ENCODE measurements at regions not wholly inside any gene's neighbourhood (a gene's known extent, or its start where the extent isn't known, plus 50 kb on each side); places are given as distances from the start of the nearest gene placed in this dataset.

DNA sequence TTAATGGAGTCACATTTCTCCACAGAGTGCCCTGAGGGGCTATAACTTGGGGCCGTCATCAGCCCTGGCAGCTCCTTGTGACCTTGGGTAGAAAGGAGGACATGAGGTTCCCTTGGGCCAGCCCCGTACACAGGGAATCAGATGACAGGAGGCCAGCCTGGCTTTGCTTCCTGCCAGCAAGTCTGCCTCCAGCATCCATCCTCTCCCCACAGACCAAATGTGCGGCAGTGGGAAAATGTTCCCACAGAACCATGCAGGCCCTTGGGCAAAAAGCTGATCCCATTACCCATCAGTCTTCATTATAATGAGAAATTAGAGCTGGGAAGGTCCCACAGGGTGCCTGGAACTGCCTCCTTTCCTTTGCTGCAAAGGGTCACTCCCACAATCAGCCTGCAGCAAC, 908.3 kb downstream of the GRID1 start:
- Histone ChIP-seq H3K27me3 (ENCODE audit: control insufficient read depth, insufficient read depth, low read length) (no peaks in the 10 kb centered on the region), H3K9ac (ENCODE audit: insufficient read depth, low read length) (no peak overlapping the region), H3K4me1 (ENCODE audit: control insufficient read depth, extremely low read depth, insufficient read depth, low read length) (no peaks in the 10 kb centered on the region)

DNA sequence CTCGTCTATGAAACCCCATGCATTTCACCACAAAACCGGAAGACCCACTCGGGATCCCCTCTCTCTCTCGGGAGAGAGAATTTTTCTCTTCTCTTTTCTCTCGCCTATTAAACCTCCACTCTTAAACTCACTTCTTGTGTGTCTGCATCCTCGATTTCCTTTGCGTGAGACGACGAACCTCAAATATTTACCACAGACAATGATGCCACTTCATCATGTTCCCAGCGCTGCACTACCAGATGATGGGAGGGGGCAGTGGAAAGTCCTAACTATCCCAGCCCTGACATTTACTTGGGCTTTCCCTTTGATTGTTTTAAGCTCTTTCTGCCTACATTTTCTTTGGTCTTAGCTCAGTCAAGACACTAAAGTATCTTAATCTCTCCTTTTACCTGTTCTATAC, 906.7 kb downstream of the GRID1 start:
- no peak for TF ChIP-seq EZH2 (IDR thresholded peaks at IDR 0.05; ENCODE audit: low read length, missing control alignments)
- TF ChIP-seq, protein P1, sequence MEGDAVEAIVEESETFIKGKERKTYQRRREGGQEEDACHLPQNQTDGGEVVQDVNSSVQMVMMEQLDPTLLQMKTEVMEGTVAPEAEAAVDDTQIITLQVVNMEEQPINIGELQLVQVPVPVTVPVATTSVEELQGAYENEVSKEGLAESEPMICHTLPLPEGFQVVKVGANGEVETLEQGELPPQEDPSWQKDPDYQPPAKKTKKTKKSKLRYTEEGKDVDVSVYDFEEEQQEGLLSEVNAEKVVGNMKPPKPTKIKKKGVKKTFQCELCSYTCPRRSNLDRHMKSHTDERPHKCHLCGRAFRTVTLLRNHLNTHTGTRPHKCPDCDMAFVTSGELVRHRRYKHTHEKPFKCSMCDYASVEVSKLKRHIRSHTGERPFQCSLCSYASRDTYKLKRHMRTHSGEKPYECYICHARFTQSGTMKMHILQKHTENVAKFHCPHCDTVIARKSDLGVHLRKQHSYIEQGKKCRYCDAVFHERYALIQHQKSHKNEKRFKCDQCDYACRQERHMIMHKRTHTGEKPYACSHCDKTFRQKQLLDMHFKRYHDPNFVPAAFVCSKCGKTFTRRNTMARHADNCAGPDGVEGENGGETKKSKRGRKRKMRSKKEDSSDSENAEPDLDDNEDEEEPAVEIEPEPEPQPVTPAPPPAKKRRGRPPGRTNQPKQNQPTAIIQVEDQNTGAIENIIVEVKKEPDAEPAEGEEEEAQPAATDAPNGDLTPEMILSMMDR (conservative IDR thresholded peaks at IDR 0.05 in 1 of 2, IDR thresholded peaks at IDR 0.05 in 1 of 2; ENCODE audit: low read depth in 1 of 2, low read length in 2 of 2) = no peak
- Histone ChIP-seq H3K79me2 (ENCODE audit: control insufficient read depth, insufficient read depth, low read length) (no peaks in the 10 kb centered on the region), H3K9me3 (ENCODE audit: control insufficient read depth, insufficient read depth, low read depth, low read length) (no peaks in the 10 kb centered on the region), H3K9ac (ENCODE audit: insufficient read depth, low read length) (no peak overlapping the region), H3K27me3 (ENCODE audit: control insufficient read depth, insufficient read depth, low read length) (no peaks in the 10 kb centered on the region), H2AFZ (ENCODE audit: low read length) (no peak overlapping the region), H3K4me3 (replicated peaks in 1 of 4; ENCODE audit: control extremely low read depth in 1 of 4, insufficient read depth in 1 of 4, low read depth in 3 of 4, low read length in 4 of 4) (no peak overlapping the region), H3K4me1 (ENCODE audit: control insufficient read depth, extremely low read depth, insufficient read depth, low read length) (no peaks in the 10 kb centered on the region), H3K27ac (ENCODE audit: insufficient read depth, low read length) (no peak overlapping the region), H3K4me2 (ENCODE audit: extremely low read depth, insufficient read depth, low read length) (no peak overlapping the region), H4K20me1 (ENCODE audit: control insufficient read depth, extremely low read depth, insufficient read depth, low read length) (no peaks in the 10 kb centered on the region), H3K36me3 (ENCODE audit: control insufficient read depth, insufficient read depth, low read length) (no peaks in the 10 kb centered on the region)
- DNase-seq (ENCODE audit: low read depth in 2 of 2) = no peak

More for the DNA sequence above, 908.3 kb downstream of the GRID1 start:
- no peaks in the 10 kb centered on the region for H3K36me3 ChIP-seq (ENCODE audit: control insufficient read depth, insufficient read depth, low read length)
- no peaks in the 10 kb centered on the region for H4K20me1 ChIP-seq (ENCODE audit: control insufficient read depth, extremely low read depth, insufficient read depth, low read length)
- no peak for DNase-seq (ENCODE audit: low read depth in 2 of 2)
- no peak overlapping the region for H2AFZ ChIP-seq (ENCODE audit: low read length)
- H3K4me3 ChIP-seq (replicated peaks in 1 of 4; ENCODE audit: control extremely low read depth in 1 of 4, insufficient read depth in 1 of 4, low read depth in 3 of 4, low read length in 4 of 4) = no peak overlapping the region
- no peaks in the 10 kb centered on the region for H3K9me3 ChIP-seq (ENCODE audit: control insufficient read depth, insufficient read depth, low read depth, low read length)
- H3K79me2 ChIP-seq (ENCODE audit: control insufficient read depth, insufficient read depth, low read length) = no peaks in the 10 kb centered on the region
- no peak overlapping the region for H3K27ac ChIP-seq (ENCODE audit: insufficient read depth, low read length)
- no peak overlapping the region for H3K4me2 ChIP-seq (ENCODE audit: extremely low read depth, insufficient read depth, low read length)
- TF ChIP-seq EZH2 (IDR thresholded peaks at IDR 0.05; ENCODE audit: low read length, missing control alignments) = no peak
- TF ChIP-seq, protein P1 (conservative IDR thresholded peaks at IDR 0.05 in 1 of 2, IDR thresholded peaks at IDR 0.05 in 1 of 2; ENCODE audit: low read depth in 1 of 2, low read length in 2 of 2) = no peak

DNA sequence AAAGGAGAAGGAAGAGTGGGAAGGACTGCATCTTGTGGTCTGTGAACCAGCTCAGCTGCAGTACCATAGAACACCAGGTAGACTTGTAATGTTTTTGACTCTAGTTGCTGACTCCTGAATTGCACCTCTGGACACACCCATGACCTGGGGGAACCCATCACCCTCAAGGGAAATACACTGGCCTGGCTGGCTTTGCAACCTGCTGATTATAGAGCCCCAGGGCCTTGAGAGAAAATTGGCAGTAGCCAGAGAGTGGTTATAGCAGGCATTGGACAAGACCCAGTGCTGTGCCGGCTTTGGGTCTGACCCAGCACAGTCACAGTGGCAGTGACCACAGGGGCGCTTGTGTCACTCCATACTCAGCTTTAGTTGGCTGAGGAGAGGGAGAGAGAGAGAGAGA, 902.3 kb downstream of the GRID1 start:
- TF ChIP-seq, protein P1 (conservative IDR thresholded peaks at IDR 0.05 in 1 of 2, IDR thresholded peaks at IDR 0.05 in 1 of 2; ENCODE audit: low read depth in 1 of 2, low read length in 2 of 2) = no peak
- TF ChIP-seq EZH2 (IDR thresholded peaks at IDR 0.05; ENCODE audit: low read length, missing control alignments) = no peak
- no peaks in the 10 kb centered on the region for H3K79me2 ChIP-seq (ENCODE audit: control insufficient read depth, insufficient read depth, low read length)
- H3K4me1 ChIP-seq (ENCODE audit: control insufficient read depth, extremely low read depth, insufficient read depth, low read length) = no peaks in the 10 kb centered on the region

More for the DNA sequence above, 902.3 kb downstream of the GRID1 start:
- Histone ChIP-seq H4K20me1 (ENCODE audit: control insufficient read depth, extremely low read depth, insufficient read depth, low read length) (no peaks in the 10 kb centered on the region), H3K4me2 (ENCODE audit: extremely low read depth, insufficient read depth, low read length) (no peak overlapping the region), H3K36me3 (ENCODE audit: control insufficient read depth, insufficient read depth, low read length) (no peaks in the 10 kb centered on the region), H3K27me3 (ENCODE audit: control insufficient read depth, insufficient read depth, low read length) (no peaks in the 10 kb centered on the region), H3K9me3 (ENCODE audit: control insufficient read depth, insufficient read depth, low read depth, low read length) (no peaks in the 10 kb centered on the region), H2AFZ (ENCODE audit: low read length) (no peak overlapping the region), H3K9ac (ENCODE audit: insufficient read depth, low read length) (no peak overlapping the region), H3K27ac (ENCODE audit: insufficient read depth, low read length) (no peak overlapping the region), H3K4me3 (replicated peaks in 1 of 4; ENCODE audit: control extremely low read depth in 1 of 4, insufficient read depth in 1 of 4, low read depth in 3 of 4, low read length in 4 of 4) (no peak overlapping the region)
- DNase-seq (ENCODE audit: low read depth in 2 of 2) = no peak

Measured in fibroblast of lung (primary cell).